Neural crest cell (in vitro differentiated cells): ENCODE measurements at regions not wholly inside any gene's neighbourhood (a gene's known extent, or its start where the extent isn't known, plus 50 kb on each side); places are given as distances from the start of the nearest gene placed in this dataset.

Source experiments
- DNase-seq: peaks from one replicate; pipeline ENCODE4 v3.0.0; 2021; ENCODE audit warnings: low read depth, mixed read lengths, low spot score
- H3K27ac Mint-ChIP-seq: one replicate; pipeline ENCODE4 v1.8.0; 2021; ENCODE audit warnings: mild to moderate bottlenecking, mixed read lengths; ENCODE audit not compliant: unreplicated experiment
- H3K27me3 Mint-ChIP-seq: 2 replicates; pipeline ENCODE4 v1.8.0; 2021; ENCODE audit warnings: low read depth, mild to moderate bottlenecking, mixed read lengths
- H3K36me3 Mint-ChIP-seq: 2 replicates; pipeline ENCODE4 v1.8.0; 2021; ENCODE audit warnings: low read depth, mild to moderate bottlenecking, mixed read lengths
- H3K4me1 Mint-ChIP-seq: 2 replicates; pipeline ENCODE4 v1.8.0; 2021; ENCODE audit warnings: mixed read lengths
- H3K4me3 Mint-ChIP-seq: one replicate; pipeline ENCODE4 v1.8.0; 2021; ENCODE audit warnings: mild to moderate bottlenecking, mixed read lengths
- H3K9me3 Mint-ChIP-seq: 2 replicates; pipeline ENCODE4 v1.8.0; 2021; ENCODE audit warnings: mixed read lengths
- CTCF ChIP-seq: fragments of 200-600 bp; sonication (generic); conservative IDR thresholded peaks from 2 replicates; pipeline ENCODE4 v1.5.0; 2021; ENCODE audit warnings: antibody characterized with exemption, mild to moderate bottlenecking

DNA sequence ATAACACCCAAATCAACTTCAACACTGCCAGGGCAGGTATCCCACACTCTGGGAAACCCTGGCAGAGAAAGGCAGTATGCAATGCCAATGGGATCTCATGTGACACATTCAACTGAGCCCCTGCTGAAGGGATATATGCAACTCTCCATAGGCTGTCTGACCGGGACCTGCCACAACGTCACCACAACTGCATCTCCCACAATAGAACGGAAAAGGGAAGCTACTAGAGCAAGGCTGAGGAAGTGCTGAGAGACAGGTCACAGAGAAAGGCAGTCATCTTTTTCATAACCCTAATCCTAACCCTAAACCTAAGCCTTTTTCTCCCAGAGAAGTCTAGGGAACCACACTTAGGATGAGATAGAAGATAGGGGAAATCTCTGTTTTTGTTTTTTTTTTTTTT lies 345.9 kb upstream of the CD180 start:
- no peak for DNase-seq
- H3K27ac Mint-ChIP-seq, result no peak overlapping the region
- TF ChIP-seq CTCF, result no peak
- H3K4me3 Mint-ChIP-seq, result no peak overlapping the region
- no peaks in the 10 kb centered on the region for H3K27me3 Mint-ChIP-seq
- H3K36me3 Mint-ChIP-seq, result no peaks in the 10 kb centered on the region
- no peaks in the 10 kb centered on the region for H3K9me3 Mint-ChIP-seq
- H3K4me1 Mint-ChIP-seq, result no peaks in the 10 kb centered on the region

- TF ChIP-seq CTCF, result no peak
- Mint-ChIP-seq H3K36me3 (no peaks in the 10 kb centered on the region), H3K27ac (no peak overlapping the region), H3K4me1 (no peaks in the 10 kb centered on the region), H3K9me3 (no peaks in the 10 kb centered on the region), H3K4me3 (no peak overlapping the region), H3K27me3 (no peaks in the 10 kb centered on the region)
- DNase-seq, result no peak
Observed at GRCh38 chr5:67541875-67542274, 345.3 kb upstream of the CD180 start.

GRCh38 chr5:67538855-67539506 lies 342.4 kb upstream of the CD180 start:
- Mint-ChIP-seq H3K27ac (no peak overlapping the region), H3K9me3 (no peaks in the 10 kb centered on the region), H3K36me3 (no peaks in the 10 kb centered on the region), H3K27me3 (no peaks in the 10 kb centered on the region), H3K4me3 (no peak overlapping the region), H3K4me1 (no peaks in the 10 kb centered on the region)
- no peak for TF ChIP-seq CTCF
- DNase-seq, result no peak

GRCh38 chr5:67537439-67538148 lies 341.0 kb upstream of the CD180 start:
- Mint-ChIP-seq H3K27me3 (no peaks in the 10 kb centered on the region), H3K9me3 (no peaks in the 10 kb centered on the region), H3K27ac (no peak overlapping the region), H3K36me3 (no peaks in the 10 kb centered on the region), H3K4me1 (no peaks in the 10 kb centered on the region), H3K4me3 (no peak overlapping the region)
- no peak for DNase-seq
- no peak for TF ChIP-seq CTCF

DNA sequence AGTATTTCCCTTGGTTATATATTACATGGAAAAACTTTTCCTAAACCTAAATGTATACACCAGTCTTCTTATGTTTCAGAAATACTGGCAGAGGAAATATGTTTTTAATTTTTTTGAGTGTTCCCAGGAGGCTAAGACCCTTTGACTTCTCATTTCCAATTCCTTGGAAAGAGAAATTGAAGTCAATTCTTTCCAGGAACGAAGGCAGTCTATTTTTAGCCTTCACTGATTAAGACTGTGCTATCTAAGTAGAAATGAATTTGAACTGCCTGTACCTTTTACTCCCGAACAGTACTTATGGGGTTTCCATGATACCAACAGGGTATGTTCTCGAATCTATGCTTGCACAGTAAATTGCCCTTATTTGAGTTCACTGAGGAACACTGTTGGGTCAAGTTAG lies 340.3 kb upstream of the CD180 start:
- no peaks in the 10 kb centered on the region for H3K4me1 Mint-ChIP-seq
- H3K4me3 Mint-ChIP-seq, result no peak overlapping the region
- no peak for DNase-seq
- no peaks in the 10 kb centered on the region for H3K36me3 Mint-ChIP-seq
- H3K27me3 Mint-ChIP-seq, result no peaks in the 10 kb centered on the region
- TF ChIP-seq CTCF, result no peak
- H3K9me3 Mint-ChIP-seq, result no peaks in the 10 kb centered on the region
- H3K27ac Mint-ChIP-seq, result no peak overlapping the region
